Right lobe of liver (tissue), 6 donors: ENCODE measurements at regions not wholly inside any gene's neighbourhood (a gene's known extent, or its start where the extent isn't known, plus 50 kb on each side); places are given as distances from the start of the nearest gene placed in this dataset.
A peak's percentile ranks its signal among the peaks of the same experiment; 100 is the strongest.

ENCODE experiments used
- ATAC-seq, 4 donors: fragments of 200-7000 bp; cut with Tn5 transposase; one replicate each; pipeline ENCODE4 v1.9.1; 2020; ENCODE audit warnings: mild to moderate bottlenecking in 4 of 4, moderate library complexity in 4 of 4
- DNase-seq, 3 donors: peaks; one replicate each; pipeline ENCODE4 v3.0.0-alpha.2; 2020
- H3K27ac ChIP-seq, 3 donors: fragments of 200-600 bp; one replicate each; pipeline ENCODE4 v1.8.0; 2022
- H3K27me3 ChIP-seq, 2 donors: fragments of 200-600 bp; one replicate each; pipeline ENCODE4 v1.8.0; 2022
- H3K36me3 ChIP-seq, 4 donors: fragments of 200-600 bp; sonication (generic) in 1 of 4; one replicate each; pipeline versions ENCODE4 v1.5.1 to v1.8.0; 2017 to 2022; ENCODE audit warnings: control low read depth in 1 of 4
- H3K4me1 ChIP-seq, 4 donors: fragments of 200-600 bp; sonication (generic) in 1 of 4; one replicate each; pipeline versions ENCODE4 v1.5.1 to v1.8.0; 2017 to 2022; ENCODE audit warnings: control low read depth in 1 of 4
- H3K4me3 ChIP-seq, 3 donors: fragments of 200-600 bp; one replicate each; pipeline ENCODE4 v1.8.0; 2022
- H3K9me3 ChIP-seq, 4 donors: fragments of 200-600 bp; sonication (generic) in 1 of 4; one replicate each; pipeline versions ENCODE4 v1.5.1 to v1.8.0; 2017 to 2022; ENCODE audit warnings: control low read depth in 1 of 4
- CTCF ChIP-seq, 4 donors: fragments of 200-600 bp in 3 of 4; fragments of 450-650 bp in 1 of 4; IDR thresholded peaks; one replicate each; pipeline versions ENCODE4 v1.5.1 to v1.8.0; 2016 to 2022; ENCODE audit warnings: antibody characterized with exemption in 4 of 4, mild to moderate bottlenecking in 2 of 4
- POLR2A ChIP-seq: fragments of 450-650 bp; IDR thresholded peaks from one replicate; pipeline ENCODE4 v1.6.1; 2017; ENCODE audit warnings: antibody characterized with exemption, mild to moderate bottlenecking
- WGBS: methylation state at CpG from one replicate; pipeline ENCODE4 v1.1.6; 2018; ENCODE audit warnings: low coverage, low lambda C conversion rate; ENCODE audit not compliant: insufficient coverage; ENCODE audit errors: missing lambda C conversion rate; 5-methylcytosine and 5-hydroxymethylcytosine counted together
- intact Hi-C, 2 donors: fragments of 100-400 bp; cut with DNase I; formaldehyde crosslinking; loops; one replicate each; pipeline versions ENCODE4 v1.11.2 to v1.14.1; 2022
- donor health status: DM: no; HTN: yes; CAD: no.
- donor health status: DM: no; HTN: no; CAD: no.
- donor health status: DM: no; HTN: no; CAD: no.
- donor health status: DM: no; HTN: yes; CAD: no.
- donor health status: DM: no; HTN: yes; CAD: no.

GRCh38 chr2:236348976-236349375, 84.8 kb upstream of the ASB18 start:
- DNase-seq: no peak
- TF ChIP-seq POLR2A (no peak), CTCF (IDR thresholded peaks at IDR 0.05) (no peak)
- intact Hi-C loops: loop anchor here in 1 of 2 donors (10.0 kb wide), 1 partner anchor 166 kb away; no protein-coding TSS in a partner anchor
- H3K4me3 ChIP-seq: no peak overlapping the region
- no peaks in the 10 kb centered on the region for H3K9me3 ChIP-seq
- H3K27ac ChIP-seq: no peak overlapping the region
- H3K36me3 ChIP-seq: no peaks in the 10 kb centered on the region
- no peaks in the 10 kb centered on the region for H3K4me1 ChIP-seq
- 58% methylated on average over 6 of the region's 6 CpGs for WGBS
- ATAC-seq: no peak
- no peaks in the 10 kb centered on the region for H3K27me3 ChIP-seq

GRCh38 chr2:236350426-236350825, 86.2 kb upstream of the ASB18 start:
- Histone ChIP-seq H3K4me1 (no peaks in the 10 kb centered on the region), H3K4me3 (no peak overlapping the region), H3K36me3 (no peaks in the 10 kb centered on the region), H3K27me3 (no peaks in the 10 kb centered on the region), H3K9me3 (no peaks in the 10 kb centered on the region), H3K27ac (no peak overlapping the region)
- ATAC-seq: no peak
- DNase-seq: no peak
- 50% methylated on average over 2 of the region's 10 CpGs for WGBS
- TF ChIP-seq CTCF (IDR thresholded peaks at IDR 0.05): no peak
- no peak for TF ChIP-seq POLR2A
- intact Hi-C loops: loop anchor here (5.0 kb wide), 1 partner anchor 712 kb away; no protein-coding TSS in a partner anchor

GRCh38 chr2:236351966-236352525, 87.8 kb upstream of the ASB18 start:
- Histone ChIP-seq H3K27ac (no peak overlapping the region), H3K27me3 (no peaks in the 10 kb centered on the region), H3K36me3 (no peaks in the 10 kb centered on the region), H3K9me3 (no peaks in the 10 kb centered on the region), H3K4me1 (no peaks in the 10 kb centered on the region), H3K4me3 (no peak overlapping the region)
- WGBS: 58% methylated on average over 14 of the region's 18 CpGs
- no peak for ATAC-seq
- no peak for DNase-seq
- TF ChIP-seq CTCF (IDR thresholded peaks at IDR 0.05) (no peak), POLR2A (no peak)
- intact Hi-C loops: loop anchor here (5.0 kb wide), 1 partner anchor 710 kb away; no protein-coding TSS in a partner anchor

- 14% methylated on average over 14 of the region's 14 CpGs for WGBS
- H3K4me1 ChIP-seq: no peaks in the 10 kb centered on the region
- ATAC-seq (peak; percentile 55 to 73 (median 66)), DNase-seq (no peak)
- no peaks in the 10 kb centered on the region for H3K27me3 ChIP-seq
- intact Hi-C loops: loop anchor here (5.0 kb wide), 1 partner anchor 709 kb away; no protein-coding TSS in a partner anchor
- H3K4me3 ChIP-seq: no peak overlapping the region
- peak; percentile 74 to 93 (median 84) for TF ChIP-seq CTCF (IDR thresholded peaks at IDR 0.05)
- TF ChIP-seq POLR2A: no peak
- H3K9me3 ChIP-seq: no peaks in the 10 kb centered on the region
- no peak overlapping the region for H3K27ac ChIP-seq
- no peaks in the 10 kb centered on the region for H3K36me3 ChIP-seq
These were observed 88.8 kb upstream of the ASB18 start for GRCh38 chr2:236352761-236353593.
